ENCODE measurements at regions not wholly inside any gene's neighbourhood (a gene's known extent, or its start where the extent isn't known, plus 50 kb on each side); places are given as distances from the start of the nearest gene placed in this dataset.
A peak's percentile ranks its signal among the peaks of the same experiment; 100 is the strongest.

- no peak for DNase-seq (ENCODE audit: low read depth)
- TF ChIP-seq, protein P1, sequence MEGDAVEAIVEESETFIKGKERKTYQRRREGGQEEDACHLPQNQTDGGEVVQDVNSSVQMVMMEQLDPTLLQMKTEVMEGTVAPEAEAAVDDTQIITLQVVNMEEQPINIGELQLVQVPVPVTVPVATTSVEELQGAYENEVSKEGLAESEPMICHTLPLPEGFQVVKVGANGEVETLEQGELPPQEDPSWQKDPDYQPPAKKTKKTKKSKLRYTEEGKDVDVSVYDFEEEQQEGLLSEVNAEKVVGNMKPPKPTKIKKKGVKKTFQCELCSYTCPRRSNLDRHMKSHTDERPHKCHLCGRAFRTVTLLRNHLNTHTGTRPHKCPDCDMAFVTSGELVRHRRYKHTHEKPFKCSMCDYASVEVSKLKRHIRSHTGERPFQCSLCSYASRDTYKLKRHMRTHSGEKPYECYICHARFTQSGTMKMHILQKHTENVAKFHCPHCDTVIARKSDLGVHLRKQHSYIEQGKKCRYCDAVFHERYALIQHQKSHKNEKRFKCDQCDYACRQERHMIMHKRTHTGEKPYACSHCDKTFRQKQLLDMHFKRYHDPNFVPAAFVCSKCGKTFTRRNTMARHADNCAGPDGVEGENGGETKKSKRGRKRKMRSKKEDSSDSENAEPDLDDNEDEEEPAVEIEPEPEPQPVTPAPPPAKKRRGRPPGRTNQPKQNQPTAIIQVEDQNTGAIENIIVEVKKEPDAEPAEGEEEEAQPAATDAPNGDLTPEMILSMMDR (IDR thresholded peaks at IDR 0.05; ENCODE audit: control insufficient read depth, extremely low read depth, insufficient read depth): no peak
- H3K4me3 ChIP-seq (ENCODE audit: low read depth, low read length): no peak overlapping the region
Observed at GRCh38 chr2:66173645-66174044, 261.3 kb upstream of the MEIS1 start.

DNA sequence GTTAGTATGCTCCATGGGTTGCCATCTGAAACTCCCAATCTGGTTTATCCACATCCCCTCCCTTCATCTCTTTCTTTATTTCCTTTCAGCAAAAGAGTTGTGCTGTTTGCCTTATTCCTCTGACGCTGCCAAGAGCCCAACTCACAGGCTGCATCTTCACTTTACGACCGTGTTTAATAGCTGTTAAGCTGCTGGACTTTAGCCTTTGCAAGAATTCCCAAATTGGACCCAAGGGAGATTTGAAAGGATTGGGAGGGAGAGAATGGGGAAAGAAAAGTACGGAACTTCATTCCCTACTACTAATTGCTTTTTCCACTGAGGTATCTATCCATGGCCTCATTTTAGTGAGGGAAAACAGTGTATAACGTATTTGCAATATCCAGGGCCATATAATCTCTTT, 263.4 kb upstream of the MEIS1 start:
- TF ChIP-seq, protein P1 (IDR thresholded peaks at IDR 0.05; ENCODE audit: control insufficient read depth, extremely low read depth, insufficient read depth): no peak
- no peak overlapping the region for H3K4me3 ChIP-seq (ENCODE audit: low read depth, low read length)
- peak; percentile 2 for DNase-seq (ENCODE audit: low read depth)

DNA sequence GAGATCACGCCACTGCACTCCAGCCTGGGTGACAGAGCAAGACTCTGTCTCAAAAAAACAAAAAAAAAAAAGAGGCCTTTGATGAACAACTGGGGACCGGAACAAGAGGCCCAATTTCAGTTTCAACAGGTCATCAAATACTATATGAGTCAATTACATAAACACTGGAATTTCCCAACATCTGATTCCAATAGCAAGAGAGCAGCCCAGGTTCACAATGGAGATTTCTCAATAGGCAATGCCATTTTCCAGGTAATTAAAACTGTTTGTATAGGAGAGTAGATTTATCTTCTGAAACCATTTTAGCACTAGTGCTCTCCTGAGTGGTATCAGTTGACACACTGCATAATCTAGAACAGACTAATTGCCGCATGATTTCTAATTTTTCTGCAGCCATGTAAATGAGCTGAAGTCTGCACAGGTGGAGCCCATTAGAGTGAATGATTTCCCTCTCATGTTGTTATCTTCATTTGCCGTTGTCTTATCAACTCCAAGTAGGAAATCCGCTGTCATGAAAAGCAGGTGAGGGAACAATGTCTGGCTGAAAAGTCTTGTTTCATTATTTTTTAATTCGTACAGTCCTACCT, 264.1 kb upstream of the MEIS1 start:
- H3K4me3 ChIP-seq (ENCODE audit: low read depth, low read length): no peak overlapping the region
- DNase-seq (ENCODE audit: low read depth): no peak
- TF ChIP-seq, protein P1 (IDR thresholded peaks at IDR 0.05; ENCODE audit: control insufficient read depth, extremely low read depth, insufficient read depth): no peak

DNA sequence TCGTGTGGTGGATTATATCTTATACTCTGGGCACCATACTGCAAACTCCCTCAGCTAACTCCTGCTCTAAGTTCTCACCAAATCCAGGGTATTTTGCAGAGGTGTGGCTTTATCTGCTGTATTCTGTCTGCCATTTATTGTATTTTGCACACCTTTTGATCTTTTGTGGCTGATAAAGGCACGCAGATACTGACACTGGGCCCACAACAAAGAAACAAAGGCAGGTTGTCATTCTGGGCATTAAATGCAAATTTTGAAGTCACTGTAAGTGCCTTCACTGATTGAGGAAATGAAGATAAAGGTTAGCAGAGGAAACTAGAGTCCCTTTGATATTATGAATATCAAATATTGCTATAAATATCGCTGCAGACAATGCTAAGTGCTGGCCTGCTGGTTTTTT, 265.8 kb upstream of the MEIS1 start:
- TF ChIP-seq, protein P1 (IDR thresholded peaks at IDR 0.05; ENCODE audit: control insufficient read depth, extremely low read depth, insufficient read depth): no peak
- DNase-seq (ENCODE audit: low read depth): no peak
- no peak overlapping the region for H3K4me3 ChIP-seq (ENCODE audit: low read depth, low read length)

GRCh38 chr2:66164470-66164869, 270.5 kb upstream of the MEIS1 start:
- no peak overlapping the region for H3K4me3 ChIP-seq (ENCODE audit: low read depth, low read length)
- no peak for DNase-seq (ENCODE audit: low read depth)
- TF ChIP-seq, protein P1 (IDR thresholded peaks at IDR 0.05; ENCODE audit: control insufficient read depth, extremely low read depth, insufficient read depth): no peak

DNA sequence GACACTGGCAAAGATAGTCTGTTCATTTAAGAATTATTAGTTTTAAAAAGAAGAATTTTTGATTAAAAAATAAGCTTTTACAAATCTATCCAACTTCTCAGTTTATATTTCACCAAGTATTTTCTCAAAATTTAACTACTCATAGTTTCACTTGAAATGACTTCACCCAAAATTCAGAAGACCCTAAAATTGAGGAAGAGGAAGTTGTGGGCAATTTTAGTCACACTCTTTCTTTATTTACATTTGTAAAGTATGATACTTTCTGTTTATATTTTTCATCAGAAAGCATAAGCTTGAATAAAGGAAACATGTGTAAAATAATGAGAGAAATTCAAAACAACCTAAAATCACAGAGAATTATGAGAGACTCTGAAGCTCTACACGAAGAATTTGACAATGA, 278.8 kb upstream of the MEIS1 start:
- no peak overlapping the region for H3K4me3 ChIP-seq (ENCODE audit: low read depth, low read length)
- DNase-seq (ENCODE audit: low read depth): no peak
- TF ChIP-seq, protein P1 (IDR thresholded peaks at IDR 0.05; ENCODE audit: control insufficient read depth, extremely low read depth, insufficient read depth): no peak

DNA sequence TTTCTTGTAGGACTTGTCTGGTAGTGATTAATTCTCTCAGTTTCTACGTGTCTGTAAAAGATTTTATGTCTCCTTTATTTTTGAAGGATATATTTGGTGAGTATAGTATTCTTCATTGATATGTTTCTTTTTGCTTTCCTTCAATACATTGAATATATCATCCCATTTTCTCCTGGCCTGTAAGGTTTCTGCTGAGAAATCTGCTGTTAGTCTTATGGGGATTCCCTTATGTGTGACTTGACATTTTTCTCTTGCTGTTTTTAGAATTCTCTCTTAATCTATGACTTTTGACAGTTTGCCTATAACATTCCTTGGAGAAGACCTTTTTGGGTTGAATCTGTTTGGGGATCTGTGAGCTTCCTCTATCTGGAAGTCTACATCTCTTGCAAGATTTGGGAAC, 281.0 kb upstream of the MEIS1 start:
- H3K4me3 ChIP-seq (ENCODE audit: low read depth, low read length): no peak overlapping the region
- no peak for DNase-seq (ENCODE audit: low read depth)
- TF ChIP-seq, protein P1 (IDR thresholded peaks at IDR 0.05; ENCODE audit: control insufficient read depth, extremely low read depth, insufficient read depth): no peak

Measured in LNCaP clone FGC (cell line).